ENCODE measurements at regions not wholly inside any gene's neighbourhood (a gene's known extent, or its start where the extent isn't known, plus 50 kb on each side); places are given as distances from the start of the nearest gene placed in this dataset.

DNA sequence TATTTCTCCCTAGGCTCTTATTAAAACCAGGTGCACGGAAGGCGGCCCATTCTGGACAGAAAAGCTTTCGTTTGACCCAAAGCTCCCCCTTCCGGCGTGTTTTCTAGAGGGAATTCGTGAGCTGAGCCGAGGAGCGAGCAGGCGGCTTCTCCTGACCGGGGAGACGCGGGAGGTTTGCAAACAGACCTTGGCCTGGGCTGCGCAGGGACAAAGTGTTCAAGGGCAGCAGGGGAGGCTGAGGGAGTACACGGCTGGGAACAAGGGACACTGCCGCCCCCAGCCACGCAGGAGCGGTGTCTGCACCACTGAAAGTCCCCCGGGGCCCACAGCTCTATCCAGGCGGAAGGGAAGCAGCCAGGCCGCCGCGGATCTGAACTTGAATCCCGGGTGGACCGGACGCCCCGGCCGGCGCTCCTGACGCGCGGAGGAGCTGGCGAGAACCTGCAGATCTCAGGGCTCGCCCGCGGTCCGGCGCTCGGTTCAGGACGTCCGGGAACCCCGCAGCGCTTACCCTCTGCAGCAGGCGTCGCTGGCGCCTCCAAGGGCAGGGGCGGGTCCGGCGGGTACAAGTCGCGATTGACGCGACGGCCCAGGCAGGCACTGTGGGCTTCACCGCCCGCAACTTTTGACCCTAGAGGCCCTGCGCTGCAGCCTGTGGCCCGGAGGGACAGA lies 101.9 kb downstream of the WT1 start:
- peak overlapping the region; percentile 18 to 48 (median 40) for H3K4me3 ChIP-seq
- H3K9me3 ChIP-seq: no peaks in the 10 kb centered on the region
- peak overlapping the region in 3 of 4 donors; percentile 30 to 55 (median 55) for H3K27ac ChIP-seq
- 8 to 10% methylated on average over 57 of the region's 57 CpGs for WGBS, 2 donors
- peak in 1 of 4 experiments; percentile 19 for TF ChIP-seq CTCF (IDR thresholded peaks at IDR 0.05)
- TF ChIP-seq POLR2A (IDR thresholded peaks at IDR 0.05): no peak
- intact Hi-C loops (cut with DNase I): no loop called here
- H3K36me3 ChIP-seq: no peaks in the 10 kb centered on the region
- peak; percentile 72 for DNase-seq
- no peaks in the 10 kb centered on the region for H3K27me3 ChIP-seq
- H3K4me1 ChIP-seq: peaks cover 0 to 14% (median 5%) of the 10 kb centered on the region in 4 donors

DNA sequence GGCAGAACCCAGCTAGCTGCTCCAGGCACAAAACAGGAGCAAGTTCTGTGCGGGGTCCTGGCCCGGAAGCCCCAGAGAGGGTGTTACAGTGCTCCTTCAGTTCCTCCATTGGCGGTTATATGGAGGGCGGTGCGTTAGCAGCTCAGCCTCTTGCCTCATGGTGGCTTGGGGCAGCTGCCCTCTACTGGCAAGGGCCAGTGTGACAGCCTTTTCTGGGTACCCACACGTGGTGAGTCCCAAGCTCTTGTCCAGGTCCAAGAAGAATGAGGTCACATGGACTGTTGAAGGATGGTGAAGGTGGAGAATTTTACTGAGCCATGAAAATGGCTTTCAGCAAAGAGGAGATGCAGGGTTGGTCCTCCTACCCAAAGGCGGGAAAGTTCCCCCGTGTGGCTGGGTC lies 100.5 kb downstream of the WT1 start:
- Histone ChIP-seq H3K36me3 (no peaks in the 10 kb centered on the region), H3K27ac (no peak overlapping the region), H3K27me3 (no peaks in the 10 kb centered on the region), H3K4me3 (no peak overlapping the region), H3K4me1 (peaks cover 0 to 14% (median 5%) of the 10 kb centered on the region in 4 donors), H3K9me3 (no peaks in the 10 kb centered on the region)
- TF ChIP-seq EP300 (IDR thresholded peaks at IDR 0.05) (no peak), POLR2AphosphoS5 (IDR thresholded peaks at IDR 0.05) (no peak), CTCF (IDR thresholded peaks at IDR 0.05) (no peak), POLR2A (IDR thresholded peaks at IDR 0.05) (no peak)
- intact Hi-C loops (cut with DNase I): no loop called here
- WGBS, 2 donors: 90 to 94% methylated on average over 8 of the region's 8 CpGs
- no peak for DNase-seq
